GM23248 (cell line): ENCODE measurements at regions not wholly inside any gene's neighbourhood (a gene's known extent, or its start where the extent isn't known, plus 50 kb on each side); places are given as distances from the start of the nearest gene placed in this dataset.

Experiments used
- EZH2 ChIP-seq: fragments of 200-600 bp; sonication (generic); IDR thresholded peaks from 2 replicates; pipeline ENCODE4 v1.6.1; 2018; ENCODE audit warnings: antibody characterized with exemption, mild to moderate bottlenecking; ENCODE audit not compliant: insufficient read depth, poor library complexity, severe bottlenecking
- EZH2phosphoT487 ChIP-seq: fragments of 200-600 bp; sonication (generic); IDR thresholded peaks from 2 replicates; pipeline ENCODE4 v1.6.1; 2018; ENCODE audit warnings: antibody characterized with exemption, moderate library complexity, mild to moderate bottlenecking, low read depth; ENCODE audit not compliant: insufficient read depth

GRCh38 chr10:80794994-80795393, 257.3 kb downstream of the SH2D4B start:
- TF ChIP-seq EZH2 (no peak), EZH2phosphoT487 (no peak)
